Duodenal mucosa (tissue), 2 donors: ENCODE measurements at regions not wholly inside any gene's neighbourhood (a gene's known extent, or its start where the extent isn't known, plus 50 kb on each side); places are given as distances from the start of the nearest gene placed in this dataset.
"Not testable (repeated sequence)": the region's sequence is repeated elsewhere in the genome, so short reads cannot be mapped to it uniquely, and the experiment has no call there.

ENCODE experiments used
- H3K27ac ChIP-seq: one replicate; pipeline ENCODE4 v1.7.0; 2013; ENCODE audit warnings: low read depth, low read length
- H3K27me3 ChIP-seq, 2 donors: one replicate each; pipeline ENCODE4 v1.7.0; 2013; ENCODE audit warnings: low read length in 2 of 2, control low read depth in 1 of 2; ENCODE audit not compliant: insufficient read depth in 2 of 2, control insufficient read depth in 1 of 2
- H3K36me3 ChIP-seq, 2 donors: one replicate each; pipeline ENCODE4 v1.7.0; 2013; ENCODE audit warnings: low read length in 2 of 2, control low read depth in 1 of 2; ENCODE audit not compliant: insufficient read depth in 2 of 2, control insufficient read depth in 1 of 2
- H3K4me1 ChIP-seq, 2 donors: one replicate each; pipeline ENCODE4 v1.7.0; 2013; ENCODE audit warnings: low read length in 2 of 2, control low read depth in 1 of 2; ENCODE audit not compliant: insufficient read depth in 2 of 2, control insufficient read depth in 1 of 2
- H3K4me3 ChIP-seq, 2 donors: one replicate each; pipeline ENCODE4 v1.7.0; 2013; ENCODE audit warnings: low read length in 2 of 2, low read depth in 1 of 2
- H3K9ac ChIP-seq, 2 donors: one replicate each; pipeline ENCODE4 v1.7.0; 2013; ENCODE audit warnings: low read length in 2 of 2, low read depth in 1 of 2
- H3K9me3 ChIP-seq, 2 donors: one replicate each; pipeline ENCODE4 v1.7.0; 2013; ENCODE audit warnings: low read length in 2 of 2, control low read depth in 1 of 2; ENCODE audit not compliant: control insufficient read depth in 1 of 2

DNA sequence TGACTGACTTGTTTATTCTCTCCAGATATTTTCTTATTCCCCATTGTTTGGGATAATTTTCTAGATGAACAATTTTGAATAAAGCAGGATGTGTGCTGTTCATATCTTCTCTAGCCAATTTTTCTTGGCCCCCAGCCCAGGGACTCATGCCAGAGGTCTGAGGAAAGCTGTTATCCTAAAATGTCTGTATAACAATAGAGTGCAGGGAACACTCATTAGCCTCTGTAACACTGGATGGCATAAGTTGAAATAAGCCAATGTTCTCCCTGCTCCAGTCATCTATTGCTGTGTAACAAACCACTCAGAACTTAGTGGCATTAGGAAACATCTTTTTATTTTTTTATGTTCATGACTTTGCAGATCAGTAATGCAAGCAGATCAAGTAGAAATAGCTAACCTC, 121.7 kb upstream of the TRIM24 start:
- H3K27ac ChIP-seq = no peak overlapping the region
- H3K36me3 ChIP-seq = no peaks in the 10 kb centered on the region
- H3K4me3 ChIP-seq = no peak overlapping the region
- no peak overlapping the region for H3K9ac ChIP-seq
- peaks cover 24 to 25% of the 10 kb centered on the region in 2 donors for H3K9me3 ChIP-seq
- H3K27me3 ChIP-seq = no peaks in the 10 kb centered on the region
- H3K4me1 ChIP-seq = no peaks in the 10 kb centered on the region

DNA sequence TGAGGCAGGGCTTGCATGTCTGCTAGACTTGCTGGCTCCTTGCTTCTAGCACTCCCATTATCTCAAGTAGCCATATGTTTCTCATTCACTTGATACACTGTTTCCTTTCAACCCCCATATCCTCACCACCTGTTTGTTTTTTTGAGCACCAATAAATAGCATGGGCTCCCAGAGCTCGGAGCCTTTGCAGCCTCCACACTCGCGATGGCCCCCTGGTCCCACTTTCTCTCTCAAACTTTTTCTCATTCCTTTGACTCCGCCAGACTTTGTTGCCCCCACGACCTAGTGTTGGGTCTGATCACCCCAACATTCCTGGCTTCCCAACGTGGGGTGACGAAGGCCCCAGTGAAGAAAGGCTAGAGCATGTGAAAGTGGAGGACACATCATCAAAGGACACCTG, 120.8 kb upstream of the TRIM24 start:
- not testable (repeated sequence) for H3K4me1 ChIP-seq, H3K27me3 ChIP-seq, H3K4me3 ChIP-seq, H3K9ac ChIP-seq, H3K36me3 ChIP-seq, H3K27ac ChIP-seq
- H3K9me3 ChIP-seq = peaks cover 20 to 23% of the 10 kb centered on the region in 2 donors

DNA sequence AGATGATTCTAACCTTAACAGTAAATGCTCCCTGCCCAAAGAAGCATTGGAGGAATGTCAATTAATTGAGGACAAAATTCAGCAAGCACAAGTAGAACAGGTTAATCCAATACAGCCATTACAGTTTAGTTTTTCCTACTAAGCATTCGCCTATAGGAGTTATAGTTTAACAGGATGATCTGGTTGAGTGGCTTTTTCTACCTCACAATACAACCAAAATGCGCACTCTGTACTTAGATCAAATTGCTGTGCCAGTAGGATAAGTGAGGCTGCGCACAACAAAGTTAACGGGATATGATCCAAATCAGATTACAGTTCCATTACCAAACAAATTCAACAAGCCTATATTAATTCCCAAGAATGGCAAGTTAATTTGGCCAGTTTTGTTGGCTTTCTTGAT, 117.1 kb upstream of the TRIM24 start:
- no peaks in the 10 kb centered on the region for H3K4me1 ChIP-seq
- H3K9ac ChIP-seq = no peak overlapping the region
- no peaks in the 10 kb centered on the region for H3K27me3 ChIP-seq
- H3K27ac ChIP-seq = no peak overlapping the region
- H3K36me3 ChIP-seq = no peaks in the 10 kb centered on the region
- peaks cover 27 to 34% of the 10 kb centered on the region in 2 donors for H3K9me3 ChIP-seq
- no peak overlapping the region for H3K4me3 ChIP-seq

DNA sequence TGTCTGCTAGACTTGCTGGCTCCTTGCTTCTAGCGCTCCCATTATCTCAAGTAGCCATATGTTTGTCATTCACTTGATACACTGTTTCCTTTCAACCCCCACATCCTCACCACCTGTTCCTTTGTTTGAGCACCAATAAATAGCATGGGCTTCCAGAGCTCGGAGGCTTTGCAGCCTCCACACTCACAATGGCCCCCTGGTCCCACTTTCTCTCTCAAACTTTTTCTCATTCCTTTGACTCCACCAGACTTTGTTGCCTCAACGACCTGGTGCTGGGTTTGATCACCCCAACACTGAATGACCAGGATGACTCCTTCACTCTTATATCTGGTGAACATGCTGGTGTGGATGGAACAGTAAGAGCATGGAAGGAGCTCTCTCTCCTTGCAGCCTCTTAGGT, 114.5 kb upstream of the TRIM24 start:
- H3K9me3 ChIP-seq = peaks cover 20 to 31% of the 10 kb centered on the region in 2 donors
- H3K4me1 ChIP-seq = no peaks in the 10 kb centered on the region
- no peak overlapping the region for H3K4me3 ChIP-seq
- H3K9ac ChIP-seq = no peak overlapping the region
- no peaks in the 10 kb centered on the region for H3K27me3 ChIP-seq
- no peak overlapping the region for H3K27ac ChIP-seq
- H3K36me3 ChIP-seq = no peaks in the 10 kb centered on the region

DNA sequence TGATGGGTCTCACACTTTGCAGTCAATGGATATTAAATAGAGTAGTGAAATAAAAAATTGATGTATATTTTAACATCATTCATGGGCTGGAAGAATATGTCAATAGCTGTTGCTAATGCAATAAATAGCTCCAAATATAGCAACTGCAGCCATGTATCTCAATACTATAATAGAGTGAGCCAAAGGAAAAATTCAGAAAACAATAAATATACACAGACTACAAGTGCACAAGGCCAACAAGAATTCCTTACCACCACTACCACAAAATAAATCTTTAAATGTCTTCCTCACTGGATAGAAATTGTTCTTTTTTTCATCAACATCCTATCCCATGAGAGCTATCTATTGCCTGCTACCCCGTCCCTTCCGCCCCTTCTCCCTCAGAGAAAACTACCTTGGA, 113.1 kb upstream of the TRIM24 start:
- Histone ChIP-seq H3K4me1 (no peaks in the 10 kb centered on the region), H3K9ac (no peak overlapping the region), H3K27ac (no peak overlapping the region), H3K27me3 (no peaks in the 10 kb centered on the region), H3K9me3 (peaks cover 20 to 30% of the 10 kb centered on the region in 2 donors), H3K4me3 (no peak overlapping the region), H3K36me3 (no peaks in the 10 kb centered on the region)

DNA sequence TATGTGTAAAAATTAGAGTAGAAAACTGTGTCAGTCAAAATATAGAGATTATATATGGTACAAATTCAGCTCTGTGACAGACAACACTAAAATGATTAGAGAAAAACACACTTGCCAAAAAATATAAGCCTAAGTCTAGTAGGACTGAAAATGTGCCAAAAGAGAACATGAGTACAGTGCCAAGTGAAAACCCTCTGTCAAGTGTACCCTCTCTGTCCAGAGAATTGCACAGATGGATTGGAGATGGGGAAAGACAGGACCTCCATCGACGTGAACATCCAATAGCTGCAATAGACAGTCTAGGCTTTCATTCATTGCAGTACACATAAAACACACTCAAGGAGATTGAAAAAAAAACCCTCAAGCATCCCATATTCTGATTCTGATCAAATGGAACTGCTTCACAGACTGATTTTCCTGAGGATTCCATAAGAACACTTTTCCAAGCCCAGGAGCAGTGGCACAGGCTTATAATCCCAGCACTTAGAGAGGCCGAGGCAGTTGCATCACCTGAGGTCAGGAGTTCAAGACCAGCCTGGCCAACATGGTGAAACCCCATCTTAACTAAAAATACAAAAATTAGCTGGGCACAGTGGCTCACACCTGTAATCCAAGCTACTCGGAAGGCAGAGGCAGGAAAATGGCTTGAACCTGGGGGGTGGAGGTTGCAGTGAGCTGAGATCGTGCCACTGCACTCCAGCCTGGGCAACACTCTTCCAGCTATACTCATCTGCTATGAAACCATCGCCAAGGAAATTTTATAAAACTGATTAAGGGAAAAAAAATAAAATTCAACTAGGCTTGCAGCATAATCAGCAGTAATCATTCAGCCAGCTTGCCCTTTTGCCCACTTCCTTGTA, 110.0 kb upstream of the TRIM24 start:
- peaks cover 10 to 23% of the 10 kb centered on the region in 2 donors for H3K9me3 ChIP-seq
- no peaks in the 10 kb centered on the region for H3K36me3 ChIP-seq
- no peaks in the 10 kb centered on the region for H3K4me1 ChIP-seq
- H3K27me3 ChIP-seq = no peaks in the 10 kb centered on the region
- no peak overlapping the region for H3K4me3 ChIP-seq
- H3K9ac ChIP-seq = no peak overlapping the region
- no peak overlapping the region for H3K27ac ChIP-seq

DNA sequence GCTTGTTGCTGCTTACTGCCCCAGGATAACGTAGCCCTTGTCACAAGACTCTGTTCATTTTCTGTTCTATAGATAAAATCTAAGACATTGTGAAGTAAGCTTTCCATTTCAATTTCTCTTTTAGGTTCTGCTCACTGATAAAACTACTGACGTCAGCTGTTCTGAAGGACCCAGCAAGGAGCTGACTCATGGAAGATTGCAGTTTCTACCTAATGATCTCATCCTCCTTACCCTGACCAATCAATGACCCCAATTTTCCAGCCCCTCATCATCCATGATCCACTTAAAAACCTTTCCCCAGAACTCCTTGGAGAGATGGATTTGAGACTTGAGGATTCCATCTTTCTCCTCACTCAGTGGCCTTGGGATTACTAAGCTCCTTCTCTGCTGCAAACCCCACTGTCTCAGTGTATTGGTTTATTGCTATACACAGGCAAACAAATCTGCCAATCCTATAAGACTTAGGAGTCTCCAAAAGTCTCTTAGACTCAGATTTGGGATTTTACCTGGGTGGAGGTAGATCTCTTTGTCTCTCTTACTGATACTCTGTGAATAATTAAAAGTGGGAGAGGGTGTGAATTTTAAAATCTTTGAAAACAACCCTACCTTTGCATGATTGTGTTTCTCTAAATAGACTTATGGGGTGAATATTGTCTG, 109.2 kb upstream of the TRIM24 start:
- H3K4me1 ChIP-seq = no peaks in the 10 kb centered on the region
- H3K36me3 ChIP-seq = no peaks in the 10 kb centered on the region
- no peak overlapping the region for H3K27ac ChIP-seq
- H3K9ac ChIP-seq = no peak overlapping the region
- H3K9me3 ChIP-seq = peaks cover 4 to 15% of the 10 kb centered on the region in 2 donors
- no peaks in the 10 kb centered on the region for H3K27me3 ChIP-seq
- H3K4me3 ChIP-seq = no peak overlapping the region

DNA sequence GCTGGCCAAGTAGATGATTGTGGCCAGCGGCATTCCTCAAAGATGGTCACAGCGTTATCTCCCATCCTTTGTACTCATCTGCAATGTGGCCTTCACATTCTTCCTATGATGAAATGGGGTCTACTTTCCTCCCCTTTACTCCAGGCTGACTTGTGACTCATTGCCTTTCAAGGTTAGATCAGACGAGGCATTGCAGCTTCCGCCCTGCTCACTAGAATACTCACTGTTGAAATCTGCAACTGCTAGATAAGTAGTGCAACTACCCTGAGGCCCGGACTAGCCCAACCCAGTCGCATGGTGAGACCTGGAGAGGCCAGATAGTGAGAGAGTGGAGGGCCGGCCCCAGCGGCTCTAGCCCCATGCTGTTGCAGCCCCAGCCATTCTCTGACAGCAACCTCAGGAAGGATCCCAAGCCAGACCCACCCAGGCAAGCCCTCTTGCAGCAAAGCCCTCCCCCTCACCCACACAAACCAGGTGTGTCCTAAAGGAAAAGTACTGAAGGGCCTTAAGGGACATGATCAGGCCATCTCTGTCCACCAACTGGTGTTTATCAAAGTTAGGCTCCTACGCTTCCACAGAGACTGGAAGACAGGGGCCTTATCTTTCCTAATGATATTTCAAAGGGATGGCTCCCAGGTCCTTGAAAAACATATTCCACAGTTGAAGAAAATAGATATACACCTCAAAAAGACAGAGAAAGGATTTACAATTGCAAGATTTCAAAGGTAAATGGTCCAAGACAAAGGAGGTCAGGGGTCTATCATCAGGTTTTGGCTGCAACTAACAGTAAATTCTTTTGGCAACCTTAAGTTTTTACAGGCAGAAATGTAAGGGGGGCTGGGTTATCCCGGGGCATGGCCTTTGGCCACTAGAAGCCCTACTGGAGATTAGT, 107.2 kb upstream of the TRIM24 start:
- no peaks in the 10 kb centered on the region for H3K27me3 ChIP-seq
- no peaks in the 10 kb centered on the region for H3K36me3 ChIP-seq
- H3K9me3 ChIP-seq = peaks cover 0 to 10% of the 10 kb centered on the region in 2 donors
- no peak overlapping the region for H3K4me3 ChIP-seq
- H3K27ac ChIP-seq = no peak overlapping the region
- H3K9ac ChIP-seq = no peak overlapping the region
- no peaks in the 10 kb centered on the region for H3K4me1 ChIP-seq

DNA sequence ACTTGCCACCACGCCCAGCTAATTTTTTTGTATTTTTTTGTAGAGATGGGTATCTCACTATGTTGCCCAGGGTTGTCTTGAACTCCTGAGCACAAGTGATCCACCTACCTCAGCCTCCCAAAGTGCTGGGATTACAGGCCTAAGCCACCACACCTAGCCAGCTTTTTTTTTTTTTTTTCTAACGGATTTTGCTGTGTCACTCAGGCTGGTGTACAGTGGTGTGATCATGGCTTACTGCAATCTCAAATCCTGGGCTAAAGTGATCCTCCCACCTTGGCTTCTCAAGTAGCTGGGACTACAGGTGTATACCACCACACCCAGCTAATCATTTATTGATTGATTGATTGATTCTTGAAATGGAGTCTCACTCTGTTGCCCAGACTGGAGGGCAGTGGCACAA, 106.0 kb upstream of the TRIM24 start:
- Histone ChIP-seq H3K36me3 (no peaks in the 10 kb centered on the region), H3K4me3 (no peak overlapping the region), H3K27ac (no peak overlapping the region), H3K27me3 (no peaks in the 10 kb centered on the region), H3K9me3 (peaks cover 0 to 6% of the 10 kb centered on the region in 2 donors), H3K9ac (no peak overlapping the region), H3K4me1 (no peaks in the 10 kb centered on the region)

DNA sequence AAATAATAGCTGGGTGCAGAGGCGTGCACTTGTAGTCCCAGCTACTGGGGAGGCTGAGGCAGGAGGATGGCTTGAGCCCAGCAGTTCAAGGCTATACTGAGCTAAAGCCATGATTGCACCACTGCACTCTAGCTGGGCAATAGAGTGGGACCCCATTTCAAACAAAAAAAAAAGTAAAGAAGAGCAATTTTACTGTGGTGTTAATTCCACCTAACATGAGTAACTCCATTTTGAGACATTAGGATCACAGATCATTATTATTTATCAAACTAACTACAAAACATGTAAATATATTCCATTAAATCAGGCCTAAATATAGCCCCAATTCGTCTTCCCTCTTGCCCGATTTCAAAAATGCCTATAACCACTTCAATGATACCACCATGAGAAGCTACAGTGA, 104.8 kb upstream of the TRIM24 start:
- no peaks in the 10 kb centered on the region for H3K36me3 ChIP-seq
- H3K27ac ChIP-seq = no peak overlapping the region
- peaks cover 0 to 6% of the 10 kb centered on the region in 2 donors for H3K9me3 ChIP-seq
- H3K4me3 ChIP-seq = no peak overlapping the region
- no peaks in the 10 kb centered on the region for H3K4me1 ChIP-seq
- no peaks in the 10 kb centered on the region for H3K27me3 ChIP-seq
- H3K9ac ChIP-seq = no peak overlapping the region
